ENCODE measurements at regions not wholly inside any gene's neighbourhood (a gene's known extent, or its start where the extent isn't known, plus 50 kb on each side); places are given as distances from the start of the nearest gene placed in this dataset.

DNA sequence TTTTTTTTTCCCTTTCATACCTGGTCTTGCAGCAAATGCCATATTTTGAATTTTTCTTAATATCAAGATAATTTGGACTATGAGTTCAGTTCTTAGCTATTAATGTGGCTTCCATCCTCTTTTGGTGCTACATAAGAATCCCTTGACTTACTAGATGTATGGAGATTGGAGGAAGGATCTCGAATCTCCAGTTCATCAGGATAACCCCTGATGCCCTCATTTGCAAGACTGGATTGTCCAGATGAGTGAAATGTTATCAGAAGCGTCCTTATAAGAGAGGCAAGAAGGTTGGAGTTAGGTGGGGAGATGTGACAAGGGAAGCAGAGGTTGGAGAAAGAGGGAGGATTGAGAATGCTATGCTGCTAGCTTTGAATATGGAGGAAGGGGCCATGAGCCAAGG, 499.6 kb upstream of the SYNCRIP start:
- TF ChIP-seq, protein P1, sequence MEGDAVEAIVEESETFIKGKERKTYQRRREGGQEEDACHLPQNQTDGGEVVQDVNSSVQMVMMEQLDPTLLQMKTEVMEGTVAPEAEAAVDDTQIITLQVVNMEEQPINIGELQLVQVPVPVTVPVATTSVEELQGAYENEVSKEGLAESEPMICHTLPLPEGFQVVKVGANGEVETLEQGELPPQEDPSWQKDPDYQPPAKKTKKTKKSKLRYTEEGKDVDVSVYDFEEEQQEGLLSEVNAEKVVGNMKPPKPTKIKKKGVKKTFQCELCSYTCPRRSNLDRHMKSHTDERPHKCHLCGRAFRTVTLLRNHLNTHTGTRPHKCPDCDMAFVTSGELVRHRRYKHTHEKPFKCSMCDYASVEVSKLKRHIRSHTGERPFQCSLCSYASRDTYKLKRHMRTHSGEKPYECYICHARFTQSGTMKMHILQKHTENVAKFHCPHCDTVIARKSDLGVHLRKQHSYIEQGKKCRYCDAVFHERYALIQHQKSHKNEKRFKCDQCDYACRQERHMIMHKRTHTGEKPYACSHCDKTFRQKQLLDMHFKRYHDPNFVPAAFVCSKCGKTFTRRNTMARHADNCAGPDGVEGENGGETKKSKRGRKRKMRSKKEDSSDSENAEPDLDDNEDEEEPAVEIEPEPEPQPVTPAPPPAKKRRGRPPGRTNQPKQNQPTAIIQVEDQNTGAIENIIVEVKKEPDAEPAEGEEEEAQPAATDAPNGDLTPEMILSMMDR (IDR thresholded peaks at IDR 0.05), result no peak
- no peak for TF ChIP-seq POLR2A (IDR thresholded peaks at IDR 0.05)

All from body of pancreas (tissue), 4 donors.